ENCODE measurements at regions not wholly inside any gene's neighbourhood (a gene's known extent, or its start where the extent isn't known, plus 50 kb on each side); places are given as distances from the start of the nearest gene placed in this dataset.
"Not testable (repeated sequence)": the region's sequence is repeated elsewhere in the genome, so short reads cannot be mapped to it uniquely, and the experiment has no call there.

- DNase-seq = no peak
These were observed 72.8 kb upstream of the ZNF280D start for GRCh38 chr15:56806148-56806536.

DNA sequence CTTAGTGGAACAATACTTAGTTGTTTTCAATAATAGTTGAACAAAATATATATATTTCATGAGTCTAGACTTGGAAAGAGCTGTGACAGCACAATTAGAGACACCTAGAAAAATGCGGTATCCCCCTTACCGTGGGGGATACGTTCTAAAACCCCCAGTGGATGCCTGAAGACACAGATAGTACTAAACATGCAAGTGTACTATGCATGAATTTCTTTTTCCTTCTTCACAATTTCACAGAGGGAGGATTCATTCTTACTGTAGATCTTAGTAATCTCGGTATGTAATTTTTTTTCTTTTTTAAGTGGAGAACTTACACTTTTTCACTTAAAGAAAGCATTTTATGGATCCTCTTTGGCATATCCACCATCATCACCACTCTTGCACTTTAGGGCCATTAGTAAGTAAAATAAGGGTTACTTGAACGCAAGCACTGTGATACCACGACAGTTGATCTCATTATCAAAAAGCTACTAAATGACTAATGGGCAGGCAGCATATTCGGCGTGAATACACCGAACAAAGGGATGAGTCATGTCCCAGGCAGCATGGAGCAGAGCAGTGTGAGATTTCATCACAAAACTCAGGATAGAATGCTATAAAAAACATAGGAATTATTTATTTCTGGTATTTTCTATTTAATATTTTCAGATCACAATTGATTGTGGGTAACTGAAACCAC, 72.3 kb upstream of the ZNF280D start:
- DNase-seq = no peak

DNA sequence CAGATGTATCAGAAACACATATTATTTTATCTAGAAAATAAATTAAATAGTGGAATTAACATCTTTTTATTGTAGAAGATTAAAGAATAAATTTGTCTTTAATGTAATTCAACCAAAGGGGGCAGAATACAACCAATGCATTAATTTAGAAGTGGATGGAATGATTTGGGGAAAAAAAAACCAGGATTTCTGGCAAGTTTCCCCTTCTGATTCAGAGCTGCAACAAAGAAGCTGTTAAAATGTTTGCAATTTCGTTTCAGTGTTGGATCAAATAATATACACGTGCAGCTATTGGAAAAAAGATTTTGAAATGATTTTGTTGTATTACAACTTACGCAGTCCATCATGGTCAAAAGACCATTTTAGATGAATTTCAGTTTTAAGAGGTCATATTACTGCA, 71.6 kb upstream of the ZNF280D start:
- no peak for DNase-seq

- DNase-seq = no peak
These were observed 71.0 kb upstream of the ZNF280D start for GRCh38 chr15:56804279-56804678.

- DNase-seq = no peak
These were observed 68.9 kb upstream of the ZNF280D start for GRCh38 chr15:56802161-56802560.

DNA sequence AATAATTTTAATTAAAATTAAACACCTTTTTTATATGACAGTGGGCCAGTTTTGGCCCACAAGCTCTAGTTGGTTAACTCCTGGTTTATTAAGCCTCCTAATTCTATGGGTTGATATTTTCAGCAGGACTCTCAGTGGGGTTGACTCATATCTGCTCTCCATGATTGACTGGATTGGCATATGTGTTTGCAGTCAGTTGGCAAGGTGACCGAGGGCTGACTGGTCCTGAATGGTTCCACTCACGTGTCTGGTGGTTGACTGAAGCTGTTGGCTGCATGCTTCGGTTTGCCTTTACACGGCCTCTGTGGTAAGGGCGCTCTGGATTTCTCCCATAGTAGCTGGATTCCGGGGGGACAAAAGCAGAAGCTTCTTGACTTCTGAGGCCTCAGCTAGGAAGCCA, 65.3 kb upstream of the ZNF280D start:
- DNase-seq = no peak

- DNase-seq = no peak
These were observed 64.5 kb upstream of the ZNF280D start for GRCh38 chr15:56797720-56798275.

- no peak for DNase-seq
These were observed 62.2 kb upstream of the ZNF280D start for GRCh38 chr15:56795502-56795901.

DNA sequence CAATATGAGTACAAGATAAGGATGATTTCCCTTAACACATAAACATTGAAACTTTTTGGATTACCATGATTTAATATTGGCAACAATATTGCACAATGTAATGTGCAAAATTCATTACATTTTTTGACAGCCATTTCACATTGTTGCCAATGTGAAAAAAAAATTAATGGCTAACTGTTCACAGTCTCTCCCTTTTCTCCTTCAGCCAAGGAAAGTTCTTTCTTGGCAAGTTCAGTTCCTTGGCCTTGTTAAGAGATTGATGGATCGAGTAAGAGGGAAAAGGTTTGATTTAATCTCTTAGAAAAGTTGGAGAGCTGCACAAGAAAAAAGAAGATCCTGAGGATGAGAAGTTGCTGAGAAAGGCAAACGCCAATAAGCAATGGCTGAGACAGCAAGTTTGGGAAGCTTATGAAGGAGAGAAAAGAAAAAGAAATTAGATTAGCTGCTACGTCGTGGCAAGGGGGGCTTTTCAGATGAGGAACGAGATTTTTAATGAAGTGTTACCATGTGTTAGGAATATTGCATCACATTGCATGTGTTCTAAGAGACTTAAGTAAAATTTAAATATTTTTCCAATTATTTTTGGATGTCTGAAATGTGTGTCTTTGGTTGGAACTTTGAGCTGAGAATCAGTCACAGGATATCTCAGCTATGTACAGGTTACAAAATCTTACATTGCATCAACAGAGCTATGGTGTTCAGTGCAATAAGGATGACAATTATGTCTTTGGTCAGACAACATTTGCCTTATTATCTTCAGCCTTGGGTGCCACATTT, 61.4 kb upstream of the ZNF280D start:
- no peak for DNase-seq

GRCh38 chr15:56794165-56794552, 60.9 kb upstream of the ZNF280D start:
- no peak for DNase-seq

- DNase-seq = no peak
These were observed 58.9 kb upstream of the ZNF280D start for GRCh38 chr15:56792211-56792610.

GRCh38 chr15:56791521-56791920, 58.2 kb upstream of the ZNF280D start:
- DNase-seq = not testable (repeated sequence)

GRCh38 chr15:56788359-56788758, 55.0 kb upstream of the ZNF280D start:
- no peak for DNase-seq

GRCh38 chr15:56786966-56787365, 53.7 kb upstream of the ZNF280D start:
- no peak for DNase-seq

- DNase-seq = no peak
These were observed 50.8 kb upstream of the ZNF280D start for GRCh38 chr15:56783857-56784661.

DNA sequence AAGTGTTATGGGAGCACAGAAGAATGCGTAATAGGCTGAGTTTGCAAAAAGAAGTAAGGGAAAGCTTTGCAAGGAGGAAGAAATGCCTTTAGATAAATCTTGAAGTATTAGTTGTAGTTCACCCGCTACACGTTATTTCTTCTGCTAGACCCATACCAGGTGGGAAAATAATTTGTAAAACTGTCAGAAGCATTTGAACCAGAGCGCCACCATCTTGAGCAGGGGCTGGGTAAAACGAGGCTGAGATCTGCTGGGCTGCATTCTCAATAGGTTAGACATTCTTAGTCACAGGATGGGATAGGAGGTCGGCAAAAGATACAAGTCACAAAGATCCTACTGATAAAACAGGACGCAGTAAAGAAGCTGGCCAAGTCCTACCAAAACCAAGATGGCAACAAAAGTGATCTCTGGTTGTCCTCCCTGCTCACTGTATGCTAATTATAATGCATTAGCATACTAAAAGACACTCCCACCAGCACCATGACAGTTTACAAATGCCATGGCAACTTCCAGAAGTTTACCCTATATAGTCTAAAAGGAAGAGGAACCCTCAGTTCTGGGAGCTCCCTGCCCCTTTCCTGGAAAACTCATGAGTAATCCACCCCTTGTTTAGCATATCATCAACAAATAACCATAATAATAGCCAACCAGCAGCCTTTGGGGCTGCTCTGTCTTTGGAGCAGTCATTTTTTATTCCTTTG, 50.0 kb upstream of the ZNF280D start:
- no peak for DNase-seq
